ENCODE measurements at regions not wholly inside any gene's neighbourhood (a gene's known extent, or its start where the extent isn't known, plus 50 kb on each side); places are given as distances from the start of the nearest gene placed in this dataset.
"Not testable (repeated sequence)": the region's sequence is repeated elsewhere in the genome, so short reads cannot be mapped to it uniquely, and the experiment has no call there.

DNA sequence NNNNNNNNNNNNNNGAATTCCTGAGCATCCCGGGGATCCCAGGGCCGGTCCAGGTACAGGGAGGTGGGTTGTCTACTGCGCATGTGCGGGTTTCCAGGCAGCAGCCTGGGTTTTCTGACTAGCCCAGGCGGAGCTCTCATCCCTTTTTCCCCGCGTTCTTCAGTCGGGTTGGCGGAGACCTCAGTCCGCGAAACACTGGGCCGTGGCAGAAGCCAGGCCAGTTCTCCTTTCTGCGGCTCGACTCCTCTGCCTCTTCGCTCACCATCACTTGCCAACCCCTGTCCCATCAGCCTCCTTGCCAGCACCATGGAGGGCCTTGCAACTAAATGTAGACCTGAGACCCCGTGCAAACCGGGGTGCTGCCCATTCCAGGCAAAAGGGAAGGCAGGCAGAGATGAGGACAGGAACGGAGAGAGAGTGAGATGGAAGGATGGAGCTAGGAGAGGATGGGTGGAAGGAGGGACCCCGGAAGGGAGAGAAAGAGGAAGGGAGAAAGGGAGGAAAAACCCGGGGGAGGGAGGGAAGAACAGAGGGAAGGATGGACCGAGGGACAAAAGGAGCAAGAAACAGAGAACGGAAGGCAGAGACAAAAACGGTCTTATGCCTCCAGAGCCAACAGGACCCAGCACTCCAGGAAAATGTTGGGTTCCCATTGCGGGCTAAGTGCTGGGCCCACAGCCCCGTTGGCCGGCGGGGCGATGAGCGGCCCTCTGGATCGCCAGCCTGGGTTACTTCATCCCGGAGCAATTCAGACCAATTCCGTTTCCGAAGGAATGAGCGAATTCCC lies 445.4 kb upstream of the DEFB115 start:
- Mint-ChIP-seq H3K9me3 (ENCODE audit: low read depth) (peaks cover 16% of the 10 kb centered on the region), H3K27ac (no peak overlapping the region), H3K36me3 (ENCODE audit: insufficient read depth) (peaks cover 11% of the 10 kb centered on the region), H3K4me3 (ENCODE audit: low read depth) (no peak overlapping the region), H3K27me3 (no peaks in the 10 kb centered on the region), H3K4me1 (ENCODE audit: low read depth) (no peaks in the 10 kb centered on the region)
- DNase-seq (ENCODE audit: low spot score, unreplicated experiment) = no peak
- TF ChIP-seq, protein P1, sequence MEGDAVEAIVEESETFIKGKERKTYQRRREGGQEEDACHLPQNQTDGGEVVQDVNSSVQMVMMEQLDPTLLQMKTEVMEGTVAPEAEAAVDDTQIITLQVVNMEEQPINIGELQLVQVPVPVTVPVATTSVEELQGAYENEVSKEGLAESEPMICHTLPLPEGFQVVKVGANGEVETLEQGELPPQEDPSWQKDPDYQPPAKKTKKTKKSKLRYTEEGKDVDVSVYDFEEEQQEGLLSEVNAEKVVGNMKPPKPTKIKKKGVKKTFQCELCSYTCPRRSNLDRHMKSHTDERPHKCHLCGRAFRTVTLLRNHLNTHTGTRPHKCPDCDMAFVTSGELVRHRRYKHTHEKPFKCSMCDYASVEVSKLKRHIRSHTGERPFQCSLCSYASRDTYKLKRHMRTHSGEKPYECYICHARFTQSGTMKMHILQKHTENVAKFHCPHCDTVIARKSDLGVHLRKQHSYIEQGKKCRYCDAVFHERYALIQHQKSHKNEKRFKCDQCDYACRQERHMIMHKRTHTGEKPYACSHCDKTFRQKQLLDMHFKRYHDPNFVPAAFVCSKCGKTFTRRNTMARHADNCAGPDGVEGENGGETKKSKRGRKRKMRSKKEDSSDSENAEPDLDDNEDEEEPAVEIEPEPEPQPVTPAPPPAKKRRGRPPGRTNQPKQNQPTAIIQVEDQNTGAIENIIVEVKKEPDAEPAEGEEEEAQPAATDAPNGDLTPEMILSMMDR (IDR thresholded peaks at IDR 0.05; ENCODE audit: unreplicated experiment) = no peak

DNA sequence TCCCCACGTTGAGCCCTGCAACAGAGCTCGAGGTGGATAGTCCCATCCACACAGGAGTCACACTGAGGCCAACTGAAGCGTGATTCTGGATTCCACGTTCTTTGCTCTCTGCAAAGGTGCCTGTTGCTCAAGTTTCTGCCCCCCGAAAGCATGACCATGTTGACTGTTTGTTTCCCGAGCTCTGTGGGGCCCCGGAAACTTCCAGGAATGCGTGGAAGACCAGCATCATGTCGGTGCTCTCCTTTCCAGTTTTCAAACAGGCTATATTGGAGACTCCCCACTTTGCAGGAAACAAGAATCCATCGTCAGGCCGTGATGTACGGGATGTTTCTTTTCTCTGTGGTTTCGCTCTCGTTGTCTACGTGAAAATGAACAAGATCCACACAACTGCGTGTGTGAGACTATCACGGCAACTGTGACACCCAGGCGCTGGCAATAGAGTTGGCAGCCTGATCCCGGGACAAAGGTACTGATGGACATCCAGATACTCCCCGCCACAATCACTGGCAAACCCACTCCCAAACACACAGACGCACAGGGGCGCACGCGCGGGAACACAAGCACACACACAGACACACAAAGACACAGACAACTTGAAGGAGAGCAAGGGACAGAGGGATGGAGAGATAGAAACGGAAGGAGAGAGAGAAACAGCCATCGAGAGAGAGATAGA lies 444.6 kb upstream of the DEFB115 start:
- peaks cover 16% of the 10 kb centered on the region for H3K9me3 Mint-ChIP-seq (ENCODE audit: low read depth)
- peaks cover 11% of the 10 kb centered on the region for H3K36me3 Mint-ChIP-seq (ENCODE audit: insufficient read depth)
- no peaks in the 10 kb centered on the region for H3K27me3 Mint-ChIP-seq
- no peak overlapping the region for H3K27ac Mint-ChIP-seq
- no peaks in the 10 kb centered on the region for H3K4me1 Mint-ChIP-seq (ENCODE audit: low read depth)
- TF ChIP-seq, protein P1 (IDR thresholded peaks at IDR 0.05; ENCODE audit: unreplicated experiment) = no peak
- no peak for DNase-seq (ENCODE audit: low spot score, unreplicated experiment)
- H3K4me3 Mint-ChIP-seq (ENCODE audit: low read depth) = no peak overlapping the region

DNA sequence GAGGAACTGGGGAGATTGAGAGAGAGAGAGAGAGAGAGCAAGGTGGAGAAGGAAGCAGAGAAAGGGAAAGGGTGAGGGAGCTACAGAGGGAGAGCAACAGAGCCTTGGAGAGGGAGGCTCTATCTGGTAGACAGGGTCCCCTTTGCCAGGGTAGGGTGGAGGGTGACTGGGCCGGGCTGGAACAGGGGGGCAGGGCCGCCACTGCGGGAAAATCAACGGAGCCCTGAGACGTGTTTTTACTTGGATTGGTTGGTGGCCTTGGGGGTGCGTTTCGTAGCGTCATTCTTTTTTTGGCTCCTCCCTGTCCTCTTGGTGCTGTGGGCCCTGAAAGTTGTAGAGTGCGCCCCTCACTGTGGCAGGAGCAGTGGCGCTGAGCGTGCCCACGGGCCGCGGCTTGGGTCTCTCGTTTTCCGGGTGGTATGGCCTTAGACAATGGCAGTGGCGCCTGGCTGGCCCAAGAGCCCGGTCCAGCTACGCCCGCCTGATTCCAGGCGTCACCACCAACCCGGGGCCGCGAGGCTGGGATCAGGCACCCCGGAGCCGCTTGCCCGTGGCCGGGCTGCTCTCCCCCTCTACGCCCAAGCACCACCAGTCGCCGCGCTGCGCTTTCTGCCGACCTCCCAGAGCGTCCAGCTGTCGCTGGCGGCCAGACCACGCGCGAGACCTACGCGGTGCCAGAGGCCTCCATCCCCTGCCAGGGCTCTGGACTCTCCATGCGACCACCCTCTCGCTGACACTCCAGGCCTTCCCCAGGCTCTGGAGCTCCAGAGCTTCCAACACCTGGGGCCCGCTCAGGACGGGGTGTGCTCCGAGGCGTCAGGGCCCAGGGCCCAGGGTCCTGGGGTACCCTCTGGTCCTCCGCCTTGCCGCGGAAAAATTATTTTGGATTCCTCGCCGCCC lies 443.8 kb upstream of the DEFB115 start:
- DNase-seq (ENCODE audit: low spot score, unreplicated experiment); H3K27me3 Mint-ChIP-seq; H3K4me3 Mint-ChIP-seq (ENCODE audit: low read depth): not testable (repeated sequence)

DNA sequence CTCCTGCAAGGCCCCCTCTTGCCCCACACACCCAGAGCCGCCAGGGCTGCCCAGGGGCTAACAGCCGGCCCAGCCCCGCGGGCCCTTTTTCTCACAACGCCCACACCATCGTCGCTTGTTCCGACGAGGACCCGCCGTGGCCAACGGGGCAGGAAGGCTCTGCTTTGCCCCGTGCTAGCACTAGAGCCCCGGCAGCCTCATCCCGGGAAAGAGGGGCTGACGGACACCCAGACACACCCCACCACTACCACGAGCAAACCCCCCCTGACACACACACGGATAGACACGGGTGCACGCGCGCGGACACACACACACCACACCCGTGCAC lies 443.2 kb upstream of the DEFB115 start:
- not testable (repeated sequence) for H3K27ac Mint-ChIP-seq; H3K27me3 Mint-ChIP-seq; H3K4me1 Mint-ChIP-seq (ENCODE audit: low read depth); H3K4me3 Mint-ChIP-seq (ENCODE audit: low read depth); DNase-seq (ENCODE audit: low spot score, unreplicated experiment)
- Mint-ChIP-seq H3K36me3 (ENCODE audit: insufficient read depth) (peaks cover 11% of the 10 kb centered on the region), H3K9me3 (ENCODE audit: low read depth) (peaks cover 16% of the 10 kb centered on the region)

More for the DNA sequence above, 443.8 kb upstream of the DEFB115 start:
- not testable (repeated sequence) for H3K4me1 Mint-ChIP-seq (ENCODE audit: low read depth); H3K27ac Mint-ChIP-seq
- Mint-ChIP-seq H3K9me3 (ENCODE audit: low read depth) (peaks cover 16% of the 10 kb centered on the region), H3K36me3 (ENCODE audit: insufficient read depth) (peaks cover 11% of the 10 kb centered on the region)

DNA sequence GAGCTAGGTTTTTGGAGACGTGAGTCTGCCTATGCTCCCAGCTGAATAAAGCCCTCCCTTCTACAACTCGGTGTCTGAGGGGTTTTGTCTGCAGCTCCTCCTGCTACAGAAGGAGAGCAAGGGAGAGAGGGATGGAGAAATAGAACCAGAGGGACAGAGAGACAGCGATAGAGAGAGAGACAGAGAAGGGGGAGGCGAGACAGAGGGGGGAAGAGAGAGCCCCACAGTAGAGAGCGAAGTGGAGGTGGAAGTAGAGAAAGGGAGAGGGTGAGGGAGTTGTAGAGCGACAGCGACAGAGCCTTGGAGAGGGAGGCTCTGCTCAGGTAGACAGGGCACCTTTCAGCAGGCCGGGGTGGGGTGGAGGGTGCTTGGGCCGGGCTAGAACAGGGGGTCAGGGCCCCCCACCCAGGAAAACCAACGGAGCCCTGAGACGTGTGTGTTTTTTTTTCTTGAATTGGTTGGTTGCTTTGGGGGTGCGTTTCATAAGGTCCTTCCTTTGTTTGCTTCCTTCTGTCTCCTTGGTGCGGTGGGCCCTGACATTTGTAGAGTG lies 442.4 kb upstream of the DEFB115 start:
- not testable (repeated sequence) for H3K4me3 Mint-ChIP-seq (ENCODE audit: low read depth); H3K4me1 Mint-ChIP-seq (ENCODE audit: low read depth); DNase-seq (ENCODE audit: low spot score, unreplicated experiment); H3K27ac Mint-ChIP-seq; H3K27me3 Mint-ChIP-seq
- Mint-ChIP-seq H3K9me3 (ENCODE audit: low read depth) (peaks cover 16% of the 10 kb centered on the region), H3K36me3 (ENCODE audit: insufficient read depth) (peaks cover 11% of the 10 kb centered on the region)

DNA sequence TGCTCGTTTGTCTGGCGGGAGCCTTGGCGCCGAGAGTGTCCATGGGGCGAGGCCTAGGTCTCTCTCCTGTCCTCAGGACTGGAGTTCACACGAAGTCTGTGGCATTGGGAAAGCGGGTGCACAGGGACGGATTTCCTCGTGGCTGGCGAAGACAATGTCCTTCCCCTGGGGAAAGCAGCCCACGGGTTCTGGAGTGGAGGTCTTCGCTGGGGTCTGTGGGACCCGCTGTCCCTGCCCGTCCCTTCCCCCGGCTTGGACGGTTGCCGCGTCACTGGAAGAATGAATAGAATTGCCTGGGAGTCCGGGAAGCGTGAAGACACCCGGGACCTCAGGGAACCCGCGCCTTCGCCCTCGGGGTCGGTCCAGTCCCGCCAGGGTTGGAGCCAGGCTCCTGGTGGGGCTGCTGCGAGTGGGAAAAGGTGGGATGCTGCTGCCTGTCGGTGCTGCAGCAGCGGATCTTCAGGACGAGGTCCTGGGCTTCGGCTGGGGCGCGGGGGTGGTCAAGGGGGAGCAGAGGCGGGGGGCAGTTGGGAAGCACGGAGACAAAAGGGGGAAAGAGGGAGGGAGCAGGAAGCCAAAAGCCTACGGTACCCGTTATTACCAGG lies 441.8 kb upstream of the DEFB115 start:
- H3K4me3 Mint-ChIP-seq (ENCODE audit: low read depth) = no peak overlapping the region

More for the DNA sequence above, 441.8 kb upstream of the DEFB115 start:
- Mint-ChIP-seq H3K27ac (no peak overlapping the region), H3K27me3 (no peaks in the 10 kb centered on the region), H3K4me1 (ENCODE audit: low read depth) (no peaks in the 10 kb centered on the region), H3K9me3 (ENCODE audit: low read depth) (peaks cover 16% of the 10 kb centered on the region), H3K36me3 (ENCODE audit: insufficient read depth) (peaks cover 11% of the 10 kb centered on the region)
- no peak for DNase-seq (ENCODE audit: low spot score, unreplicated experiment)
- TF ChIP-seq, protein P1 (IDR thresholded peaks at IDR 0.05; ENCODE audit: unreplicated experiment) = no peak
